Liver (tissue), 8 donors: ENCODE measurements at regions not wholly inside any gene's neighbourhood (a gene's known extent, or its start where the extent isn't known, plus 50 kb on each side); places are given as distances from the start of the nearest gene placed in this dataset.

Experiments
- DNase-seq: peaks from one replicate; pipeline ENCODE4 v3.0.0-alpha.2; 2017; ENCODE audit warnings: low spot score
- H3K27ac ChIP-seq, 2 donors: one replicate each; pipeline ENCODE4 v1.7.0; 2013; ENCODE audit warnings: inconsistent platforms in 2 of 2, low read length in 2 of 2, control low read depth in 1 of 2, low read depth in 1 of 2, mild to moderate bottlenecking in 1 of 2
- H3K27me3 ChIP-seq, 4 donors: one replicate each; pipeline versions ENCODE4 v1.6.1 to v1.7.0; 2013; ENCODE audit warnings: low read length in 3 of 4, inconsistent platforms in 1 of 4, mild to moderate bottlenecking in 1 of 4, moderate library complexity in 1 of 4; ENCODE audit not compliant: control insufficient read depth in 4 of 4, insufficient read depth in 4 of 4
- H3K36me3 ChIP-seq, 4 donors: one replicate each; pipeline versions ENCODE4 v1.6.1 to v1.7.0; 2013; ENCODE audit warnings: low read length in 3 of 4, mild to moderate bottlenecking in 3 of 4, low read depth in 1 of 4, moderate library complexity in 1 of 4; ENCODE audit not compliant: control insufficient read depth in 4 of 4, insufficient read depth in 3 of 4
- H3K4me1 ChIP-seq, 4 donors: one replicate each; pipeline versions ENCODE4 v1.6.1 to v1.7.0; 2013; ENCODE audit warnings: low read length in 3 of 4, mild to moderate bottlenecking in 3 of 4, moderate library complexity in 1 of 4; ENCODE audit not compliant: control insufficient read depth in 4 of 4, insufficient read depth in 4 of 4
- H3K4me3 ChIP-seq, 3 donors: one replicate each; pipeline versions ENCODE4 v1.6.1 to v1.7.0; 2013; ENCODE audit warnings: low read length in 3 of 3, control low read depth in 1 of 3, low read depth in 1 of 3, mild to moderate bottlenecking in 1 of 3
- H3K9ac ChIP-seq, 2 donors: one replicate each; pipeline ENCODE4 v1.7.0; 2013; ENCODE audit warnings: low read length in 2 of 2, mild to moderate bottlenecking in 2 of 2, moderate library complexity in 2 of 2, control low read depth in 1 of 2, low read depth in 1 of 2
- H3K9me3 ChIP-seq, 4 donors: one replicate each; pipeline versions ENCODE4 v1.6.1 to v1.7.0; 2013; ENCODE audit warnings: low read length in 3 of 4; ENCODE audit not compliant: control insufficient read depth in 4 of 4
- ATF3 ChIP-seq: IDR thresholded peaks from 2 replicates; pipeline ENCODE4 v1.6.1; 2016; ENCODE audit warnings: antibody characterized with exemption
- EGR1 ChIP-seq, 2 donors: IDR thresholded peaks; 2 replicates each; pipeline ENCODE4 v1.6.1; 2016 to 2018; ENCODE audit warnings: antibody characterized with exemption in 2 of 2, low read depth in 2 of 2
- FOXA1 ChIP-seq: IDR thresholded peaks from 2 replicates; pipeline ENCODE4 v1.6.1; 2016; ENCODE audit warnings: antibody characterized with exemption
- FOXA2 ChIP-seq: IDR thresholded peaks from 2 replicates; pipeline ENCODE4 v1.6.1; 2016; ENCODE audit warnings: antibody characterized with exemption
- GABPA ChIP-seq, 2 donors: IDR thresholded peaks in 1 of 2; conservative IDR thresholded peaks in 1 of 2; 2 replicates each; pipeline ENCODE4 v1.6.1; 2016; ENCODE audit warnings: antibody characterized with exemption in 2 of 2, mild to moderate bottlenecking in 1 of 2, moderate library complexity in 1 of 2
- HNF4A ChIP-seq, 2 donors: conservative IDR thresholded peaks; 2 replicates each; pipeline ENCODE4 v1.6.1; 2016; ENCODE audit warnings: antibody characterized with exemption in 2 of 2, mild to moderate bottlenecking in 2 of 2
- HNF4G ChIP-seq: IDR thresholded peaks from 2 replicates; pipeline ENCODE4 v1.6.1; 2016; ENCODE audit warnings: antibody characterized with exemption
- NR2F2 ChIP-seq: IDR thresholded peaks from 2 replicates; pipeline ENCODE4 v1.6.1; 2016; ENCODE audit warnings: antibody characterized with exemption
- RAD21 ChIP-seq, 2 donors: IDR thresholded peaks; 2 replicates each; pipeline ENCODE4 v1.6.1; 2016; ENCODE audit warnings: antibody characterized with exemption in 2 of 2, mild to moderate bottlenecking in 2 of 2
- RXRA ChIP-seq, 2 donors: IDR thresholded peaks; 2 replicates each; pipeline ENCODE4 v1.6.1; 2017 to 2018; ENCODE audit warnings: antibody characterized with exemption in 2 of 2, mild to moderate bottlenecking in 1 of 2
- TAF1 ChIP-seq: conservative IDR thresholded peaks from 2 replicates; pipeline ENCODE4 v1.6.1; 2016; ENCODE audit warnings: antibody characterized with exemption, mild to moderate bottlenecking
- YY1 ChIP-seq: IDR thresholded peaks from 2 replicates; pipeline ENCODE4 v1.6.1; 2016; ENCODE audit warnings: antibody characterized with exemption, mild to moderate bottlenecking
- ZBTB33 ChIP-seq: IDR thresholded peaks from 2 replicates; pipeline ENCODE4 v1.6.1; 2016; ENCODE audit warnings: antibody characterized with exemption
- WGBS: extraction: QIAGEN DNeasy Blood & Tissue Kit; methylation state at CpG from one replicate; pipeline ENCODE4 v1.1.7; 2013; 5-methylcytosine and 5-hydroxymethylcytosine counted together
- TF ChIP-seq, protein P1 (sequence below): IDR thresholded peaks from 2 replicates; pipeline ENCODE4 v1.6.1; 2016; ENCODE audit warnings: antibody characterized with exemption, mild to moderate bottlenecking
- TF ChIP-seq, protein P2 (sequence below): fragments of 150-350 bp; IDR thresholded peaks from 2 replicates; pipeline ENCODE4 v1.5.1; 2017; ENCODE audit warnings: improper control_type of control experiment, low read depth, low read length; ENCODE audit not compliant: missing input control
- TF ChIP-seq, protein P3 (sequence below): IDR thresholded peaks from 2 replicates; pipeline ENCODE4 v1.6.1; 2016; ENCODE audit warnings: antibody characterized with exemption
- donor health status: healthy.
- donor health status: healthy.
- donor health status: healthy.
- donor health status: healthy.
- donor health status: healthy.

GRCh38 chr5:142397178-142397577, 72.4 kb upstream of the SPRY4 start:
- 91% methylated on average over 3 of the region's 3 CpGs for WGBS
- TF ChIP-seq RXRA (IDR thresholded peaks at IDR 0.05) (no peak), YY1 (no peak), EGR1 (IDR thresholded peaks at IDR 0.05; ENCODE audit: low read depth in 2 of 2) (no peak), NR2F2 (no peak), TAF1 (no peak), GABPA (IDR thresholded peaks at IDR 0.05 in 1 of 2, conservative IDR thresholded peaks at IDR 0.05 in 1 of 2) (no peak), FOXA1 (no peak), ATF3 (no peak), HNF4A (conservative IDR thresholded peaks at IDR 0.05) (no peak), ZBTB33 (no peak), FOXA2 (no peak), HNF4G (no peak), RAD21 (IDR thresholded peaks at IDR 0.05) (no peak)
- TF ChIP-seq, protein P1, sequence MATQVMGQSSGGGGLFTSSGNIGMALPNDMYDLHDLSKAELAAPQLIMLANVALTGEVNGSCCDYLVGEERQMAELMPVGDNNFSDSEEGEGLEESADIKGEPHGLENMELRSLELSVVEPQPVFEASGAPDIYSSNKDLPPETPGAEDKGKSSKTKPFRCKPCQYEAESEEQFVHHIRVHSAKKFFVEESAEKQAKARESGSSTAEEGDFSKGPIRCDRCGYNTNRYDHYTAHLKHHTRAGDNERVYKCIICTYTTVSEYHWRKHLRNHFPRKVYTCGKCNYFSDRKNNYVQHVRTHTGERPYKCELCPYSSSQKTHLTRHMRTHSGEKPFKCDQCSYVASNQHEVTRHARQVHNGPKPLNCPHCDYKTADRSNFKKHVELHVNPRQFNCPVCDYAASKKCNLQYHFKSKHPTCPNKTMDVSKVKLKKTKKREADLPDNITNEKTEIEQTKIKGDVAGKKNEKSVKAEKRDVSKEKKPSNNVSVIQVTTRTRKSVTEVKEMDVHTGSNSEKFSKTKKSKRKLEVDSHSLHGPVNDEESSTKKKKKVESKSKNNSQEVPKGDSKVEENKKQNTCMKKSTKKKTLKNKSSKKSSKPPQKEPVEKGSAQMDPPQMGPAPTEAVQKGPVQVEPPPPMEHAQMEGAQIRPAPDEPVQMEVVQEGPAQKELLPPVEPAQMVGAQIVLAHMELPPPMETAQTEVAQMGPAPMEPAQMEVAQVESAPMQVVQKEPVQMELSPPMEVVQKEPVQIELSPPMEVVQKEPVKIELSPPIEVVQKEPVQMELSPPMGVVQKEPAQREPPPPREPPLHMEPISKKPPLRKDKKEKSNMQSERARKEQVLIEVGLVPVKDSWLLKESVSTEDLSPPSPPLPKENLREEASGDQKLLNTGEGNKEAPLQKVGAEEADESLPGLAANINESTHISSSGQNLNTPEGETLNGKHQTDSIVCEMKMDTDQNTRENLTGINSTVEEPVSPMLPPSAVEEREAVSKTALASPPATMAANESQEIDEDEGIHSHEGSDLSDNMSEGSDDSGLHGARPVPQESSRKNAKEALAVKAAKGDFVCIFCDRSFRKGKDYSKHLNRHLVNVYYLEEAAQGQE: no peak
- TF ChIP-seq, protein P2, sequence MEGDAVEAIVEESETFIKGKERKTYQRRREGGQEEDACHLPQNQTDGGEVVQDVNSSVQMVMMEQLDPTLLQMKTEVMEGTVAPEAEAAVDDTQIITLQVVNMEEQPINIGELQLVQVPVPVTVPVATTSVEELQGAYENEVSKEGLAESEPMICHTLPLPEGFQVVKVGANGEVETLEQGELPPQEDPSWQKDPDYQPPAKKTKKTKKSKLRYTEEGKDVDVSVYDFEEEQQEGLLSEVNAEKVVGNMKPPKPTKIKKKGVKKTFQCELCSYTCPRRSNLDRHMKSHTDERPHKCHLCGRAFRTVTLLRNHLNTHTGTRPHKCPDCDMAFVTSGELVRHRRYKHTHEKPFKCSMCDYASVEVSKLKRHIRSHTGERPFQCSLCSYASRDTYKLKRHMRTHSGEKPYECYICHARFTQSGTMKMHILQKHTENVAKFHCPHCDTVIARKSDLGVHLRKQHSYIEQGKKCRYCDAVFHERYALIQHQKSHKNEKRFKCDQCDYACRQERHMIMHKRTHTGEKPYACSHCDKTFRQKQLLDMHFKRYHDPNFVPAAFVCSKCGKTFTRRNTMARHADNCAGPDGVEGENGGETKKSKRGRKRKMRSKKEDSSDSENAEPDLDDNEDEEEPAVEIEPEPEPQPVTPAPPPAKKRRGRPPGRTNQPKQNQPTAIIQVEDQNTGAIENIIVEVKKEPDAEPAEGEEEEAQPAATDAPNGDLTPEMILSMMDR: no peak
- TF ChIP-seq, protein P3, sequence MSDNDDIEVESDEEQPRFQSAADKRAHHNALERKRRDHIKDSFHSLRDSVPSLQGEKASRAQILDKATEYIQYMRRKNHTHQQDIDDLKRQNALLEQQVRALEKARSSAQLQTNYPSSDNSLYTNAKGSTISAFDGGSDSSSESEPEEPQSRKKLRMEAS: no peak
- no peak overlapping the region for H3K4me3 ChIP-seq
- DNase-seq: no peak
- H3K4me1 ChIP-seq: no peaks in the 10 kb centered on the region
- no peak overlapping the region for H3K27ac ChIP-seq
- H3K9ac ChIP-seq: no peak overlapping the region
- H3K9me3 ChIP-seq: peaks cover 0 to 1% (median 0%) of the 10 kb centered on the region in 4 donors
- no peaks in the 10 kb centered on the region for H3K27me3 ChIP-seq
- no peaks in the 10 kb centered on the region for H3K36me3 ChIP-seq
